HG03521 (cell line): ENCODE measurements at regions not wholly inside any gene's neighbourhood (a gene's known extent, or its start where the extent isn't known, plus 50 kb on each side); places are given as distances from the start of the nearest gene placed in this dataset.

Experiments
- ATAC-seq: cut with Tn5 transposase; IDR thresholded peaks from one replicate; pipeline ENCODE4 v1.9.1; 2021; ENCODE audit warnings: mild to moderate bottlenecking, moderate library complexity; ENCODE audit not compliant: unreplicated experiment

DNA sequence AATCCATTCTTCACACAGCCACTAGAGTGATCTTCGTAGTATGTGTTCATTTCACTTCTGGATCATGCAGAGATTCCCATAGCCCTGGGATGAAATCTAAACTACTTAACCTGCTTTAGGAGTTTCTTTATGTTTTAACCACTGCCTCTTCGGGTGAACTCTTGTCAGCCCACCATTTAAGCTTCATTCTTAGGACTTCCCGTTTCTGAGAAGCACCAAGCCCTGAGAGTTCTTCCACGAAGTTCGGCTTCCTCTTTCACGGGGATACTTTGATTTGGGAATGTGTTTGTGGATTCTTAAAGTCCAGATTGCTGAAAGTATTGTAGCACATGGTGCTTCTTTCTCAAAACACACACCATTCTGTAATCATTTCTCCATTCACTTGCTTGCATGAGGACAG, 205.0 kb downstream of the UBE2E3 start:
- ATAC-seq = no peak

DNA sequence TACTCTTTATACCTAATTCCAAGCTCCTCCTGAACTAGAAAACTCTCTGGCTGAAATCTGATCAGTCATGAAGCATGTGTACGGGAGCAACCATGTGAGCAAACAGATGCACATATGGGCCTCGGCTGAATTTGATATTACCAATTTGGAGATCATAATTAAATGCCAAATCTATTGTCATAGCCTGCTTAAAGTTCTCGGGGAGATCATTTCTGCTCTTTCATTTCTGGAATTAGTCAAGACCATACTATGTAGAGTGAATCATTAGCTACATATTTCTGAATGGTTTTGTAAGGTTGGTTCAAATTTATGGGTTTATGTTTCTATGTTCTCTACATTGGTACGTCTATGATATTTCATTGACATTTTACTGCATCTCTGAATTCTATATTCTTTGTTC, 205.5 kb downstream of the UBE2E3 start:
- no peak for ATAC-seq

DNA sequence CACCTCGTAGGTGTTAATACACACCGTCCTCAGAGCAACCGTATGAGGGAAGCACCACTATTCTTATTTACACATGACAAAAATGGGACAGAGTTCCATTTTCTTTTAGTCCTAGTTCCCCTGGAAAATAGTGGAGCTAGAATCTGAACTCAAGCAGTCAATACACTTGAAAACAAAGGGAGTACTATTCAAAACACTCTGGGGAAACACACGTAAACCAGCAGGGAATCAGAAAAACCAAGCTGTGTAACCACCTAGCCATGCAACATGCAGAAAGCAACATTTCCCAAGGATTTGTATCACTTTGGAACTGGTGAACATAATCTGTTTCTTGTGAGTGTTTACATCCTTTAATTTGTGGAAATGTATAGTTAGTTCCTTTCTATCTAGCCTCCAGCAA, 208.2 kb downstream of the UBE2E3 start:
- no peak for ATAC-seq

GRCh38 chr2:181189951-181190350, 209.5 kb downstream of the UBE2E3 start:
- ATAC-seq = no peak

DNA sequence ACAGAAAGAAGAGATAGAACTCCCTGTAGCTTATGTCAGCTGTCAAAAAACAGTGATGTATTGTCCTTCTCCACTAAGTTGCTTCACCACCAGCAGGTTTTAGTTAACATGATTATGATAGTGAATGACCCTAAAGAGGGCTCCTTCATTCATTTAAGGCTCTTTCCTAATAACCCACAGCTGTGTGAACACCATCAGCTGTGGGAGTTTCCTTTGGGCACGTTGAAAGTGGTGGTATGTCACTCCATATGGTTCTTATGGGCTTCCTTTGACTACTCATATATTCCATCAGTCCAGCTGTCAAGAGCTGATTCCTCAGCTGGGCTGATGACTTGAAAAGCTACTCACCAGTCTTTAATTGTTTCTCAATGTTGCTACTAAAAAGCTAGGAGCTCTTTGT, 210.3 kb downstream of the UBE2E3 start:
- ATAC-seq = no peak

DNA sequence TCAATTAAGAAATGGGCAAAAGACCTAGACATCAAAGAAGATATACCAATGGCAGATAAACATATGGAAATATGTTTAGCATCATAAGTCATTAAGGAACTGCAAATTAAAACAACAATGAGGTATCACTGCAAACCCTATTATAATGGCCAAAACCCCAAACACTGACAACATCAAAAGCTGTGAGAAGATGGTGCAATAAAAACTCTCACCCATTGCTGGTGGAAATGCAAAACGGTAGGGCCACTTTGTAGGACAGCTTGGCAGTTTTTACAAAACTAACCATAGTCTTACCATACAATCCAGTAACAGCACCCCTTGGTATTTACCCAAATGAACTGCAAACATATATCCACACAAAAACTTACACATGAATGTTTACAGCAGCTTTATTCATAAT, 213.1 kb downstream of the UBE2E3 start:
- ATAC-seq = no peak

DNA sequence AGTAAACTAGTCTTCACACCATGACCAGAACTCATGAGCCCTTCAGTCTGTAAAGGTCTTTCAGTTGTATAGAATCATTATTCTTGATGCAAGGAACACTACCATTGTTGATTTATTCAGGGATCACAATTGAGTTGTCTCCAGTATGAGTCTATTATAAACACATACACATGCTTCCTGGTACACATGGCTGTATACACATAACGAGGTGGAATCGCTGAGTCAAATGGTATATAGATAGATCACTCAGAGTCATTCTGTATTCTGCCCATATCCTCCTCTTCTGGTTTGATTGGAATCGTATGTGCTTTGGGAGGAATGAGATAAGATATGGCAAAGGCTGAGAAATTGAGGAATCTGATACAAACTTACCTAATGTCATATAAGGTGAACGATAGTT, 216.0 kb downstream of the UBE2E3 start:
- ATAC-seq = no peak

DNA sequence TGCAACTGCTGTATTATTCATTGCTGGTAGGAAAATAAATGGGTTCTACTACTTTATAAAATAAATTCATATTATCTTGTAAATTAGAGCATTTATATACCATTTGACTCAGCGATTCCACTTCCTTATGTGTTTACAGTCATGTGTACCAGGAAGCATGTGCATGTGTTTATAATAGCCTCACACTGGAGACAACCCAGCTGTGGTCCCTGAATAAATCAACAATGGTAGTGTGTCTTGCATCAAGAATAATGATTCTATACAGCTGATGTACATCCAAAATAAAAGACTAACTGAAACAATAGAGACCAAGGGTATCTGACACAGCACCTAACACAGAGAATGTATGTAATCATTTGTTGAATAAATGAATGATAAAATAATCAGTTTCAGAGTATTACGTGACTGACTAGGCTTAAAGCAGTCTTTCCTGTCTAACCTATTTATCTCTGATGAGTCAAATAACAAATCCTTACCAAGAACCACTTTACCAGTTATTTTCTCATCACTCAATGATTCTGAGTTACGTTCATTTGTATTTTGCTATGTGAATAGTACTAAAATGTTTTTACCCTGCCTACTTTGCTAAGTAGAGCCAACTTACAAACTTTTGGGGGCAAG, 216.8 kb downstream of the UBE2E3 start:
- no peak for ATAC-seq

DNA sequence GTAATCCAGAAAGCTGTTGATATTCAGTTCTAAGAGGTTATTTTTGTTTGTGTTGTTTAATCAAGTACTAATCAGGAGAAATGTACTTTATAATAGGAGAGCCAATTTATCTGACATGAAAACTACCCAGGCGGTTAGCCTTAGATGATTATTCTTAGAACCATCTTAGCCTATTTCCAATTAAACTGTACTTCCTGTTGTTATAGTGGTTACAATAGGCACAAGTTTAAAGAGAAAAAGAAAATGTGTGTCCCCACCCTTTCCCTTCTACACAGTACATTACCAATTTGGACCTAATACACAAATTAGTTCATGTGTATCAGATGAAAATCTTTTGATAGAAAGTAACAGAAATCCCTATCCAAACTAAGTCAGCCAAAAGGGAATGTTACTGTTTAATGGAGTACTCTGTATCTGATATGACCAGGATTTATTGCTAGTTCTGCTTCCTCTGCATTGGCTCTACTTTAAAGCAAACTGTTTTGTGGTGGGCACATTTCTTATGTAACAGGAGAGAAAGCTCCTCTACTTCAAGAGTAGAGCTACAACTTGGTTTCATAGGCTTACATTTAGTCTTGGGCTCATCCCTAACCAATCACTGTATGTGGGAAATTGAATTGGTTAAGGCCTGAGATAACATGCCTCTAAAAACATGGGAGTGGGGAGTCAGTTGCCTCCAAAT, 217.9 kb downstream of the UBE2E3 start:
- ATAC-seq = no peak

DNA sequence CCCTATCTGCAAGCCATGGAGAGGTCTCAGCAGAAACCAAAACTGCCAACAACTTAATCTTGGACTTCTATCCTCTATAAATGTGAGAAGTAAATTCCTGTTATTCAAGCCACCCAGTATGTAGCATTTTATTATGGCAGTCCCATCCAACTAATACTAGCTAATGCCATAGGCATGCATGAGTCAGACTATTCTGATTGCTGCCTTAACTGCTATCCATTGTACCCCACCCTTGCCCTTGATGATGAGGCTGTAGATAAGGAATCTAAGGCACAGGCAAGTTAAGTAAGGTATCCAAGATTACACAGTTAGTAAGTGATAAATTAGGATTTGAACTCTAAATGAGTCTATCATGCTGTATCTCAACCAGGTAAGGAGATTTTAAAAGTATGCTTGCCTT, 223.0 kb downstream of the UBE2E3 start:
- ATAC-seq = no peak

GRCh38 chr2:181203916-181204315, 223.5 kb downstream of the UBE2E3 start:
- ATAC-seq = no peak

DNA sequence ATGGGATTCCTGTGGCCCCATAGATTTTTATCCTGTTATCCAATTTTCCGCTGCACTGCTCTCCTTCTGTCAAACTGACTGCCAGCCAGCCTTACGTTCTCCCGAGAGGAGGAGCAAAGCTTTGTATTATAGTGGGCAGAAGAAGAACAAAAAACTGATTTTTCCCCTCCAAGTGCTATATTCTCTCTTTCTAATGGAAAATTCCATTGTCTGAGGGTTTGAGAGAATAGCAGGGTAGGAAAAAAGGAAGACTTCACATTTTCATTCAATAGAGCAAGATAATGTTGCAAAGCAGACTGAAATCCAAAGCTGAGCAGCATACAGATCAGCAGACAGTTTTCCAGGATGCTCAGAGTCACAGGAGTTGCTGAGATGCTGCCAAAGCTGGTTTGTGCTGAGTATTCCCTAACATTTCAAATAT, 238.0 kb downstream of the UBE2E3 start:
- ATAC-seq = no peak

GRCh38 chr2:181223234-181223633, 234.0 kb upstream of the ITGA4 start:
- ATAC-seq = no peak

DNA sequence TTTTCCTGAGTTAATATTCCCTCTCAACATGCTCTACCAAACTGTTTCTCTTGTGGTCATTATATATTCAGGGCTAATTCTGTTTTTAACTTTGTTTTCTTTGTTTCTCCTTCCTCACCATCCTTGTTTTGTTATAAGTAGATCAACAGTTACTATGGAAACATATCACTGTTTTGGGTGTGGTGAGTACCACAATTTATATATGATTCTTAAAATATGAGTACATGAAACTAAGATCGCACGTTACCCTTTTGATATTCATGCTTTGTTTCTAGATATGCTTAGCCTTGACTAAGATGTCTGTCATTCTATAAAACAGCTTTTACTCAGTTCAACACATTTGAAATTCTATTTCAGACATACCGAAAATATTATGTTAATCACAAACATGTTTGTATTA, 232.3 kb upstream of the ITGA4 start:
- ATAC-seq = no peak

GRCh38 chr2:181228661-181229060, 228.5 kb upstream of the ITGA4 start:
- no peak for ATAC-seq

GRCh38 chr2:181231151-181231550, 226.0 kb upstream of the ITGA4 start:
- no peak for ATAC-seq

- no peak for ATAC-seq
Measured at GRCh38 chr2:181231886-181232621, 225.1 kb upstream of the ITGA4 start.

DNA sequence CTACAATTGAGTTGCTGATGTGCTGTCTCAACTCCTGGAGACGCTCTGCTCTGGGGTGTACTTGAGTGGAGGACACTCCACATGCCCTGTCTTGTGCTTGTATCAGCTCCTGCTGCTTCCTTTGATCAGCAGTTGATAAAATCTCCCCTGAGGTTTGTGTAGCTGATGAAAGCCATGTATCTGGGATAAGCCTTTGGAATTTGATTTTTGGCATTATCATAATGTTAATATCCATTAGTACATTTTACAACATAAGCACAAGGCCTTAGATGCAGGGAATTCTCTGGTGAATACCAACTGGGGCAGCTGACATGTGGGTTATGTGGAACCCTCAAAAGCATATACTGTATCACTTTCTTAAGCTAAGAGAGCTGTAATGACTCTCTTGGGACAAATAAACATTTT, 222.7 kb upstream of the ITGA4 start:
- no peak for ATAC-seq

- no peak for ATAC-seq
Measured at GRCh38 chr2:181235011-181235410, 222.2 kb upstream of the ITGA4 start.

GRCh38 chr2:181235683-181236459, 221.3 kb upstream of the ITGA4 start:
- ATAC-seq = peak; percentile 96

DNA sequence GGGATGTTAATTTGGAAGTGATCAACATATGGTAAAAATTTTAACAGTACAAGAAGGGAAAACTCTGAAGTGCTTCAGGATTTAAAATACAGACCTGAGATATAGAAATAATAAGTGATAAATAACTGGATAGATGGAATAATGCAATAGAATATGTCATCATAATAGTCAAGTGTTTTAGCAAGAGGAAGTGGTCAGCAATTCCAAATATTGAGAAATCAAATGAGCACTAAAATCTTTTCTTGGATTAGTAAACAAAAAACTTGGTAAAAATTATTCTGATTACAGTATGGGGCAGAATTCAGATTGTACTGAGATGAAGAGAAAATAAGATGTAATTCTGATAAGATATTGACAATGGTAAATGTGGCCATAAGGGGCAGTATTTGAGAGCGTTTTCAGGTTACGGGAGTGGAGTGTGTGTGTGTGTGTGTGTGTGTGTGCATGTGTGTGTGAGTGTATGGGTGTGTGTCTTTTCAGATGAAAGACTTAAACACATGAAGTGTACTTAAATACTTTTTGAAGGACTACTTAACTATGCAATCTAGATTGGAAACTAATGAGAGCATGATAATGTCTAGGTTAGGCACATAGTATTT, 217.9 kb upstream of the ITGA4 start:
- no peak for ATAC-seq
